ENCODE measurements at regions not wholly inside any gene's neighbourhood (a gene's known extent, or its start where the extent isn't known, plus 50 kb on each side); places are given as distances from the start of the nearest gene placed in this dataset.

GRCh38 chr1:238998577-238998976 lies 387.8 kb upstream of the CHRM3 start:
- no peaks in the 10 kb centered on the region for H3K79me2 ChIP-seq (ENCODE audit: insufficient read depth, low read length)
- TF ChIP-seq CTCF (conservative IDR thresholded peaks at IDR 0.05; ENCODE audit: low read length): no peak
- TF ChIP-seq EZH2phosphoT487 (IDR thresholded peaks at IDR 0.05; ENCODE audit: borderline replicate concordance): no peak
- no peaks in the 10 kb centered on the region for H3K9me2 ChIP-seq (replicated peaks; ENCODE audit: low read depth, low read length)
- H3F3A ChIP-seq (ENCODE audit: low read depth): no peaks in the 10 kb centered on the region
- H3K36me3 ChIP-seq (ENCODE audit: insufficient read depth, low read length): no peaks in the 10 kb centered on the region
- no peak overlapping the region for H3K9ac ChIP-seq (ENCODE audit: low read depth, low read length, poor library complexity, severe bottlenecking)
- H2AFZ ChIP-seq (ENCODE audit: low read length): no peak overlapping the region
- no peaks in the 10 kb centered on the region for H3K4me1 ChIP-seq (ENCODE audit: insufficient read depth, low read length, poor library complexity, severe bottlenecking)
- H4K20me1 ChIP-seq (ENCODE audit: insufficient read depth, low read length, poor library complexity, severe bottlenecking): no peaks in the 10 kb centered on the region
- H3K4me3 ChIP-seq (ENCODE audit: low read length, poor library complexity, severe bottlenecking): no peak overlapping the region
- no peaks in the 10 kb centered on the region for H3K27me3 ChIP-seq (ENCODE audit: insufficient read depth, low read length, poor library complexity, severe bottlenecking)
- H3K9me3 ChIP-seq (ENCODE audit: insufficient read depth, low read depth, low read length): no peaks in the 10 kb centered on the region
- H3K4me2 ChIP-seq (ENCODE audit: low read depth, low read length, poor library complexity, severe bottlenecking): no peak overlapping the region

- no peak overlapping the region for H3K4me2 ChIP-seq (ENCODE audit: low read depth, low read length, poor library complexity, severe bottlenecking)
- H4K20me1 ChIP-seq (ENCODE audit: insufficient read depth, low read length, poor library complexity, severe bottlenecking): no peaks in the 10 kb centered on the region
- H3K36me3 ChIP-seq (ENCODE audit: insufficient read depth, low read length): no peaks in the 10 kb centered on the region
- no peaks in the 10 kb centered on the region for H3K27me3 ChIP-seq (ENCODE audit: insufficient read depth, low read length, poor library complexity, severe bottlenecking)
- no peaks in the 10 kb centered on the region for H3K9me2 ChIP-seq (replicated peaks; ENCODE audit: low read depth, low read length)
- no peaks in the 10 kb centered on the region for H3K9me3 ChIP-seq (ENCODE audit: insufficient read depth, low read depth, low read length)
- no peaks in the 10 kb centered on the region for H3F3A ChIP-seq (ENCODE audit: low read depth)
- no peak overlapping the region for H3K4me3 ChIP-seq (ENCODE audit: low read length, poor library complexity, severe bottlenecking)
- no peak for TF ChIP-seq EZH2phosphoT487 (IDR thresholded peaks at IDR 0.05; ENCODE audit: borderline replicate concordance)
- no peak for TF ChIP-seq CTCF (conservative IDR thresholded peaks at IDR 0.05; ENCODE audit: low read length)
- no peaks in the 10 kb centered on the region for H3K4me1 ChIP-seq (ENCODE audit: insufficient read depth, low read length, poor library complexity, severe bottlenecking)
- no peak overlapping the region for H2AFZ ChIP-seq (ENCODE audit: low read length)
- H3K79me2 ChIP-seq (ENCODE audit: insufficient read depth, low read length): no peaks in the 10 kb centered on the region
- H3K9ac ChIP-seq (ENCODE audit: low read depth, low read length, poor library complexity, severe bottlenecking): no peak overlapping the region
Observed at GRCh38 chr1:238991765-238992495, 394.4 kb upstream of the CHRM3 start.

GRCh38 chr1:238985312-238985711 lies 401.1 kb upstream of the CHRM3 start:
- Histone ChIP-seq H2AFZ (ENCODE audit: low read length) (no peak overlapping the region), H3K9me3 (ENCODE audit: insufficient read depth, low read depth, low read length) (no peaks in the 10 kb centered on the region), H3K27me3 (ENCODE audit: insufficient read depth, low read length, poor library complexity, severe bottlenecking) (no peaks in the 10 kb centered on the region), H4K20me1 (ENCODE audit: insufficient read depth, low read length, poor library complexity, severe bottlenecking) (no peaks in the 10 kb centered on the region), H3K36me3 (ENCODE audit: insufficient read depth, low read length) (no peaks in the 10 kb centered on the region), H3F3A (ENCODE audit: low read depth) (no peaks in the 10 kb centered on the region), H3K4me2 (ENCODE audit: low read depth, low read length, poor library complexity, severe bottlenecking) (no peak overlapping the region), H3K4me1 (ENCODE audit: insufficient read depth, low read length, poor library complexity, severe bottlenecking) (no peaks in the 10 kb centered on the region), H3K9me2 (replicated peaks; ENCODE audit: low read depth, low read length) (no peaks in the 10 kb centered on the region), H3K4me3 (ENCODE audit: low read length, poor library complexity, severe bottlenecking) (no peak overlapping the region), H3K79me2 (ENCODE audit: insufficient read depth, low read length) (no peaks in the 10 kb centered on the region), H3K9ac (ENCODE audit: low read depth, low read length, poor library complexity, severe bottlenecking) (no peak overlapping the region)
- TF ChIP-seq EZH2phosphoT487 (IDR thresholded peaks at IDR 0.05; ENCODE audit: borderline replicate concordance) (no peak), CTCF (conservative IDR thresholded peaks at IDR 0.05; ENCODE audit: low read length) (no peak)
